K562 (cell line): ENCODE measurements at regions not wholly inside any gene's neighbourhood (a gene's known extent, or its start where the extent isn't known, plus 50 kb on each side); places are given as distances from the start of the nearest gene placed in this dataset.

Experiments
- ATAC-seq: fragments of 200-7000 bp; cut with Tn5 transposase; 3 replicates; pipeline ENCODE4 v1.9.1; 2020; ENCODE audit warnings: moderate library complexity
- BruUV-seq: library from RNA; stranded (reverse); fragments of 400-500 nt; replicated peaks from 2 replicates; lab custom pipeline; 2021; lab: Mats Ljungman, UMichigan
- CTCF ChIA-PET: fragments of 300-600 bp; formaldehyde crosslinking; extraction: SDS; loops from one replicate; lab custom pipeline; 2021; ENCODE audit warnings: low intra/inter-chr PET ratio; lab: Yijun Ruan, JAX
- POLR2A ChIA-PET: fragments of 300-600, 350-650 bp; sonication (Branson Sonifier 250); formaldehyde crosslinking; extraction: SDS; loops from one replicate; lab custom pipeline; 2021; ENCODE audit warnings: antibody characterized with exemption, inconsistent platforms; lab: Yijun Ruan, JAX
- DNase-seq, 4 experiments: peaks; one replicate each; pipeline versions ENCODE4 v3.0.0 to v3.0.0-alpha.2; 2011 to 2018; ENCODE audit warnings: low spot score in 3 of 4, mixed read lengths in 3 of 4; ENCODE audit errors: extremely low read depth in 1 of 4
- FAIRE-seq: peaks from 2 replicates; lab custom pipeline; 2011; peaks lifted over from hg19 to GRCh38; lab: Jason Lieb, UNC
- H2AFZ ChIP-seq: 2 replicates; pipeline ENCODE4 v1.6.0; 2011; ENCODE audit warnings: low read depth, low read length, control low read depth, inconsistent platforms
- H3K27ac ChIP-seq: fragments of 200-600 bp; 3 replicates; pipeline ENCODE4 v1.8.0; 2011; ENCODE audit warnings: low read depth, mild to moderate bottlenecking, control low read depth, inconsistent platforms, low read length, moderate library complexity, mixed read lengths; ENCODE audit errors: extremely low read depth
- H3K27me3 ChIP-seq, 2 experiments: fragments of 300-600 bp in 1 of 2; 2 replicates in 1 of 2; 3 replicates in 1 of 2; pipeline versions ENCODE4 v1.6.0 to v1.8.0; 2011; ENCODE audit warnings: inconsistent platforms in 2 of 2, low read length in 2 of 2, mild to moderate bottlenecking in 1 of 2, mixed read lengths in 1 of 2, moderate library complexity in 1 of 2; ENCODE audit not compliant: control insufficient read depth in 2 of 2, insufficient read depth in 2 of 2
- H3K36me3 ChIP-seq: fragments of 300-600 bp; 3 replicates; pipeline ENCODE4 v1.8.0; 2011; ENCODE audit warnings: mild to moderate bottlenecking, low read length, inconsistent platforms; ENCODE audit not compliant: control insufficient read depth, insufficient read depth
- H3K4me1 ChIP-seq, 2 experiments: fragments of 200-600 bp in 1 of 2; replicated peaks in 1 of 2; 2 replicates in 1 of 2; 3 replicates in 1 of 2; pipeline versions ENCODE4 v1.5.1 to v1.8.0; 2011; ENCODE audit warnings: inconsistent platforms in 2 of 2, low read length in 2 of 2, mild to moderate bottlenecking in 1 of 2, mixed read lengths in 1 of 2, moderate library complexity in 1 of 2; ENCODE audit not compliant: control insufficient read depth in 2 of 2, insufficient read depth in 2 of 2
- H3K4me2 ChIP-seq: 2 replicates; pipeline ENCODE4 v1.6.1; 2011; ENCODE audit warnings: low read length, control low read depth, inconsistent platforms, mixed read lengths; ENCODE audit not compliant: insufficient read depth
- H3K4me3 ChIP-seq: fragments of 200-600 bp; sonication (generic), shearing (Covaris generic); 2 replicates; pipeline ENCODE4 v1.5.1; 2016; ENCODE audit warnings: control low read depth, inconsistent platforms
- H3K79me2 ChIP-seq: fragments of 200-600 bp; 3 replicates; pipeline ENCODE4 v1.8.0; 2011; ENCODE audit warnings: low read length, inconsistent platforms; ENCODE audit not compliant: control insufficient read depth, insufficient read depth
- H3K9ac ChIP-seq, 2 experiments: 2 replicates each; pipeline versions ENCODE4 v1.6.0 to v1.6.1; 2011; ENCODE audit warnings: low read depth in 2 of 2, low read length in 2 of 2, control low read depth in 1 of 2, inconsistent platforms in 1 of 2, mild to moderate bottlenecking in 1 of 2, mixed read lengths in 1 of 2; ENCODE audit not compliant: insufficient read depth in 1 of 2
- H3K9me1 ChIP-seq: one replicate; pipeline ENCODE4 v1.6.0; 2011; ENCODE audit warnings: inconsistent platforms, mild to moderate bottlenecking, low read length, moderate library complexity; ENCODE audit not compliant: control insufficient read depth, insufficient read depth
- H3K9me3 ChIP-seq: replicated peaks from 2 replicates; pipeline ENCODE4 v1.5.1; 2011; ENCODE audit warnings: low read depth, low read length, inconsistent platforms; ENCODE audit not compliant: control insufficient read depth, insufficient read depth
- H4K20me1 ChIP-seq: replicated peaks from 2 replicates; pipeline ENCODE4 v1.6.1; 2011; ENCODE audit warnings: low read length, inconsistent platforms, mixed read lengths; ENCODE audit not compliant: control insufficient read depth, insufficient read depth
- ARHGAP35 ChIP-seq: fragments of 450-650 bp; IDR thresholded peaks from 2 replicates; pipeline ENCODE4 v1.6.1; 2018; ENCODE audit not compliant: partially characterized antibody
- BRD9 ChIP-seq: fragments of 450-650 bp; IDR thresholded peaks from 2 replicates; pipeline ENCODE4 v1.6.1; 2018; ENCODE audit warnings: low read depth; ENCODE audit not compliant: partially characterized antibody
- CCNT2 ChIP-seq: IDR thresholded peaks from 2 replicates; pipeline ENCODE4 v1.6.1; 2011; ENCODE audit warnings: borderline replicate concordance, low read depth, mild to moderate bottlenecking, moderate library complexity, mixed read lengths, low read length; ENCODE audit not compliant: insufficient read length; ENCODE audit errors: extremely low read depth
- HMG20A ChIP-seq: fragments of 450-650 bp; formaldehyde crosslinking; conservative IDR thresholded peaks from 2 replicates; pipeline ENCODE4 v1.4.0; 2020; ENCODE audit warnings: mild to moderate bottlenecking, mixed read lengths
- HNRNPK ChIP-seq: fragments of 200-400 bp; formaldehyde crosslinking; IDR thresholded peaks from one replicate; pipeline ENCODE4 v1.6.1; 2018; ENCODE audit warnings: mild to moderate bottlenecking, low read depth, low read length; ENCODE audit not compliant: poor library complexity, severe bottlenecking
- MAFG ChIP-seq: fragments of 450-650 bp; conservative IDR thresholded peaks from 2 replicates; pipeline ENCODE4 v1.6.1; 2016; ENCODE audit warnings: missing genetic modification characterization, missing compliant biosample characterization
- MCM5 ChIP-seq: fragments of 450-650 bp; IDR thresholded peaks from 2 replicates; pipeline ENCODE4 v1.6.1; 2016; ENCODE audit warnings: low read depth
- MIER1 ChIP-seq: fragments of 450-650 bp; IDR thresholded peaks from 2 replicates; pipeline ENCODE4 v1.6.1; 2016; ENCODE audit warnings: antibody characterized with exemption, mild to moderate bottlenecking, low read depth
- MITF ChIP-seq: IDR thresholded peaks from 2 replicates; pipeline ENCODE4 v1.6.1; 2014; ENCODE audit warnings: antibody characterized with exemption
- TBL1XR1 ChIP-seq, 2 experiments: IDR thresholded peaks; 2 replicates each; pipeline ENCODE4 v1.6.1; 2012; ENCODE audit warnings: improper control_type of control experiment in 2 of 2, low read length in 2 of 2, mild to moderate bottlenecking in 1 of 2
- ZNF384 ChIP-seq: IDR thresholded peaks from 2 replicates; pipeline ENCODE4 v1.6.1; 2012; ENCODE audit warnings: low read depth, low read length, improper control_type of control experiment
- ZNF408 ChIP-seq: fragments of 250-450 bp; sonication (Bioruptor Pico); IDR thresholded peaks from 2 replicates; pipeline ENCODE4 v1.4.0; 2020; ENCODE audit warnings: low read depth, mild to moderate bottlenecking, moderate library complexity
- WGBS: fragments of 100-300 bp; shearing (Covaris generic); methylation state at CpG from one replicate; pipeline ENCODE4 v1.1.6; 2016; ENCODE audit warnings: low coverage, mixed read lengths; ENCODE audit not compliant: insufficient coverage; ENCODE audit errors: missing lambda C conversion rate; 5-methylcytosine and 5-hydroxymethylcytosine counted together
- in situ Hi-C: fragments of 300-500 bp; cut with MboI; formaldehyde crosslinking; loops from 4 replicates; pipeline ENCODE4 v1.15.0; 2018; ENCODE audit warnings: inconsistent platforms, mixed read lengths
- intact Hi-C: fragments of 100-400 bp; cut with micrococcal nuclease; formaldehyde crosslinking; loops from 2 replicates; pipeline ENCODE4 v1.14.2; 2022
- TF ChIP-seq, protein P1 (sequence below): fragments of 450-650 bp; formaldehyde crosslinking; IDR thresholded peaks from 2 replicates; pipeline ENCODE4 v1.4.0; 2020; ENCODE audit warnings: mild to moderate bottlenecking

DNA sequence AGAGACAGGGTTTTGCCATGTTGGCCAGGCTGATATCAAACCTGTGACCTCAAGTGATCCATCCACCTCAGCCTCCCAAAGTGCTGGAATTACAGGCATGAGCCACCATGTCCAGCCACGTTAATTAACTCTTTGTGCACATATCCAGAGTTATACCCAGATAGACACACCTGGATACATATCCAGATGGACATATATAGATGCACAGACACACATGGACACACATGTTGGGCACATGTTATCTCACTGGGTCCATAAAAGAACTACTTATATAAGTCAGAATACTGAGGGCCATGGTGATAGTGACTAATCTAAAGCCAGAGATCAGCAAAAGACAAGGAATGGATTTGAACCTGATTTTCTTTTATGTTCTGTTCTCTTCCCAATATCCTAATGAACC, 158.6 kb downstream of the IRS1 start:
- intact Hi-C loops: no loop called here
- Histone ChIP-seq H3K79me2 (no peaks in the 10 kb centered on the region), H3K9me3 (no peaks in the 10 kb centered on the region), H3K4me1 (no peaks in the 10 kb centered on the region), H3K4me2 (no peak overlapping the region), H3K4me3 (no peak overlapping the region), H2AFZ (no peak overlapping the region), H4K20me1 (no peaks in the 10 kb centered on the region), H3K9me1 (no peaks in the 10 kb centered on the region), H3K9ac (no peak overlapping the region), H3K27ac (no peak overlapping the region), H3K36me3 (no peaks in the 10 kb centered on the region), H3K27me3 (no peaks in the 10 kb centered on the region)
- TF ChIP-seq MITF (no peak), CCNT2 (no peak), HNRNPK (no peak), HMG20A (no peak), TBL1XR1 (IDR thresholded peaks at IDR 0.05; ENCODE audit: low read length in 2 of 2) (no peak)
- FAIRE-seq (no peak), ATAC-seq (no peak), DNase-seq (no peak)
- POLR2A ChIA-PET: no interaction called here
- WGBS: no CpG with 5 or more reads among the region's 1 CpG
- in situ Hi-C loops: no loop called here
- BruUV-seq: no TSS peak
- CTCF ChIA-PET: no interaction called here

- in situ Hi-C loops: no loop called here
- no peak for FAIRE-seq
- no peak overlapping the region for H3K4me2 ChIP-seq
- no peak overlapping the region for H2AFZ ChIP-seq
- H3K9me1 ChIP-seq: no peaks in the 10 kb centered on the region
- no peak for ATAC-seq
- H3K9ac ChIP-seq: no peak overlapping the region
- H3K27ac ChIP-seq: no peak overlapping the region
- intact Hi-C loops: no loop called here
- ChIA-PET CTCF (no interaction called here), POLR2A (no interaction called here)
- H3K36me3 ChIP-seq: no peaks in the 10 kb centered on the region
- H4K20me1 ChIP-seq: no peaks in the 10 kb centered on the region
- H3K9me3 ChIP-seq: no peaks in the 10 kb centered on the region
- H3K4me3 ChIP-seq: no peak overlapping the region
- no peaks in the 10 kb centered on the region for H3K79me2 ChIP-seq
- BruUV-seq: no TSS peak
- no peak for DNase-seq
- TF ChIP-seq ARHGAP35 (no peak), BRD9 (no peak), ZNF408 (CRISPR knock-in tag) (no peak), MAFG (no peak), ZNF384 (no peak), MIER1 (no peak), MCM5 (no peak)
- TF ChIP-seq, protein P1, sequence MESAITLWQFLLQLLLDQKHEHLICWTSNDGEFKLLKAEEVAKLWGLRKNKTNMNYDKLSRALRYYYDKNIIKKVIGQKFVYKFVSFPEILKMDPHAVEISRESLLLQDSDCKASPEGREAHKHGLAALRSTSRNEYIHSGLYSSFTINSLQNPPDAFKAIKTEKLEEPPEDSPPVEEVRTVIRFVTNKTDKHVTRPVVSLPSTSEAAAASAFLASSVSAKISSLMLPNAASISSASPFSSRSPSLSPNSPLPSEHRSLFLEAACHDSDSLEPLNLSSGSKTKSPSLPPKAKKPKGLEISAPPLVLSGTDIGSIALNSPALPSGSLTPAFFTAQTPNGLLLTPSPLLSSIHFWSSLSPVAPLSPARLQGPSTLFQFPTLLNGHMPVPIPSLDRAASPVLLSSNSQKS (CRISPR knock-in tag): no peak
- no peaks in the 10 kb centered on the region for H3K27me3 ChIP-seq
- WGBS: 6% methylated on average over 3 of the region's 3 CpGs
- no peaks in the 10 kb centered on the region for H3K4me1 ChIP-seq
Observed at GRCh38 chr2:226640501-226640900, 159.1 kb downstream of the IRS1 start.
